Stimulated activated memory B cell treated with anti-CD40 and anti-IgM and Interleukin-4, amounts not matched to agents 10 μg/mL and 1 μg/mL and 100 μg/mL, for 72 hours (primary cell): ENCODE measurements at regions not wholly inside any gene's neighbourhood (a gene's known extent, or its start where the extent isn't known, plus 50 kb on each side); places are given as distances from the start of the nearest gene placed in this dataset.

Source experiments
- ATAC-seq: fragments of 150-1000 bp; cut with Tn5 transposase; 2 replicates; pipeline ENCODE4 v1.10.0; 2021
- H3K27ac Mint-ChIP-seq: one replicate; pipeline ENCODE4 v1.8.0; 2022; ENCODE audit warnings: mild to moderate bottlenecking, mixed read lengths
- H3K27me3 Mint-ChIP-seq: one replicate; pipeline ENCODE4 v1.8.0; 2022; ENCODE audit warnings: mixed read lengths
- H3K36me3 Mint-ChIP-seq: one replicate; pipeline ENCODE4 v1.8.0; 2022; ENCODE audit warnings: mixed read lengths
- H3K4me1 Mint-ChIP-seq: one replicate; pipeline ENCODE4 v1.8.0; 2022; ENCODE audit warnings: mixed read lengths
- H3K4me3 Mint-ChIP-seq: one replicate; pipeline ENCODE4 v1.8.0; 2022; ENCODE audit warnings: mild to moderate bottlenecking, moderate library complexity, mixed read lengths
- H3K9me3 Mint-ChIP-seq: one replicate; pipeline ENCODE4 v1.8.0; 2022; ENCODE audit warnings: mixed read lengths

DNA sequence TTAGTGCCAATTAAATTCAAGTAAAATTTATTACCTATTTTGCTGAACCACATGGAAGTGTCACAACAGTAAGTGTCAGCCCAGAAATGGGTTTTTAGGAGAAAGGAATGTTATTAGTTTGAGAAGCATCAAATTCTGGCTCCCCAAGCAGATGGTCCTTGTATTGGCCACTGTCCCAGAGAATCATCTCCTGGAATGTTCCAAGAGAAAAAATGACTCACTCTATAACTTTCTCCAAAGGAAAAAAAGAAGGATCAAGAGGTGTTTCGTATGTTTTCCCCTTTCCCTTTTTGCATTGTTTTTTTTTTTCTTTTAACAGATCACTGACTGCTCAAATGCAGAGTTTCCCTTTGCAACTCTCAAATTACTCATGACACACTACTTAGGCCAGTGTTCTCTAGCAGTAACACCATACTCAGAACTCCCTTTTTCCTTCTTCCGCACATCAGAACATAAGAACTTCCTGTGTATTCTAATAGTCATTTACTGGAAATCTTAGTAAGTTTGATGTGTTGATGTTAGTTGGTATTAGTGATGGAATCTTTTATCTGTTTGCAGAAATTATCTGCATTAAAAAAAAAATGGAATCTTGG, 390.3 kb downstream of the GPD2 start:
- H3K27me3 Mint-ChIP-seq = no peaks in the 10 kb centered on the region
- H3K27ac Mint-ChIP-seq = no peak overlapping the region
- no peak overlapping the region for H3K4me3 Mint-ChIP-seq
- ATAC-seq = no peak
- no peaks in the 10 kb centered on the region for H3K36me3 Mint-ChIP-seq
- H3K9me3 Mint-ChIP-seq = peaks cover 5% of the 10 kb centered on the region
- no peaks in the 10 kb centered on the region for H3K4me1 Mint-ChIP-seq

DNA sequence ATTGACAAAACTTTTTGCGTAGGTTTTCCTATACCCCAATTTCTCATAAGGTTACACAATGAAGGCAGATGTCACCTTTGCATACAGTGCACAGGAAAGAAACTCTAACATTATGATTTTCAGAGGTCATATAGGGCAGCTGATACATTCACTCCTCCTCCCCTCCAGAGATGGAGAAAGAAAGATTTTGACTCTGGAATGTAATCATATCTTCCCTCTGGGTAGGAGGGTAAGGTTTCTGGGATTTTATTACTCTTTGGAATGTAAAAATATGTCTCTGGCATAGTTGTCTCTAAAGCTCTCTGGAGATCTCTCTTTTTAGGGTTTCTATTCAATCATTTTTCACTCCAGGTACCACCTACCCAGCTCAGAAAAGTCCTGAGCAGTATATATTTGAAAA, 398.3 kb downstream of the GPD2 start:
- H3K27me3 Mint-ChIP-seq = no peaks in the 10 kb centered on the region
- H3K4me1 Mint-ChIP-seq = no peaks in the 10 kb centered on the region
- H3K9me3 Mint-ChIP-seq = no peaks in the 10 kb centered on the region
- H3K4me3 Mint-ChIP-seq = no peak overlapping the region
- ATAC-seq = no peak
- no peak overlapping the region for H3K27ac Mint-ChIP-seq
- H3K36me3 Mint-ChIP-seq = no peaks in the 10 kb centered on the region

DNA sequence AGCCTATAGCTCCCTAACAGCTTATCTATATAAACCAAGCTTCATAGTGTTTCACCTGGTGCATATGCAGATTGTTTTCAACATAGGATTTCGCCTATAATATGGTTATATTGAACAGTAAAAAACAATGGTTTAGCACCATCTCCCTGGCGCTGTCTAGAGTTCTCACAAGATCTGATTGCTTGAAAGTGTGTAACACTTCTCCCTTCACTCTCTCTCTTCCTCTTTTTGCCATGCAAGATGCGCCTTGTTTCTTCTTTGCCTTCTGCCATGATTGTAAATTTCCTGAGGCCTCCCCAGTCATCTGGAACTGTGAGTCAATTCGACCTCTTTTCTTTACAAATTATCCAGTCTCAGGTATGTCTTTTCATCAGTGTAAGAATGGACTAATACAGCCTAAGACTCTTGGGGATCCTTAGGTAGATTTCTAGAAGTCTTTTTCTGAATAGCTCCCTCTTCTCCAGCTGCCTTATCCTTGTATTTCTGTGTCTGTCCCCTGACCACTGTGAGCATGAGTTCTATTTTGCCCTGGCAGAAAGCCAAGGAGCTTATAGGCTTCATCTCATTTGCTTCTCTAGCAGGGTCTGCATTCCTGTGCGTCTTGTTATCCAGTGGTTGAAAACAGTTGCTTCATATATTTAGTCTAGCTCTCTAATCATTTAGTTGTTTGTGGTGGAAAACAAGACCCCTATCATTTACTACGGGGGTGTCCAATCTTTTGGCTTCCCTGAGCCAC, 401.6 kb downstream of the GPD2 start:
- ATAC-seq = no peak
- Mint-ChIP-seq H3K4me3 (no peak overlapping the region), H3K4me1 (no peaks in the 10 kb centered on the region), H3K27me3 (no peaks in the 10 kb centered on the region), H3K27ac (no peak overlapping the region), H3K9me3 (no peaks in the 10 kb centered on the region), H3K36me3 (no peaks in the 10 kb centered on the region)

DNA sequence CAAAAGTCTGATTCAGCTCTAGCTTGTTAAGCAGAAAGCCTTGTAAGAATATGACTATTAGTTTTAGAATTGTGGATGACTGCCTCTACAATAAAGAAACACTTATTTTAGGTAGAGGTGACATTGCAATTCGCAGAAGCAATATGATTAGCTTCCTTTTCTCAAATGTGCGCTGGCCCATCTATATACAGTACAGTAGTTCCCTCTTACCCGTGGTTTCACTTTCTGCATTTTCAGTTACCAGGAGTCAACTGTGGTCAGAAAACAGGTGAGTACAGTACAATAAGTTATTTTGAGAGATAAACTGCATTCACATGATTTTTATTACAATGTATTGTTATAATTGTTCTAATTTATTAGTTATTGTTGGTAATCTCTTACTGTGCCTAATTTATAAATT, 405.1 kb downstream of the GPD2 start:
- no peak for ATAC-seq
- no peak overlapping the region for H3K27ac Mint-ChIP-seq
- no peaks in the 10 kb centered on the region for H3K27me3 Mint-ChIP-seq
- no peaks in the 10 kb centered on the region for H3K9me3 Mint-ChIP-seq
- H3K4me1 Mint-ChIP-seq = no peaks in the 10 kb centered on the region
- no peak overlapping the region for H3K4me3 Mint-ChIP-seq
- H3K36me3 Mint-ChIP-seq = no peaks in the 10 kb centered on the region

DNA sequence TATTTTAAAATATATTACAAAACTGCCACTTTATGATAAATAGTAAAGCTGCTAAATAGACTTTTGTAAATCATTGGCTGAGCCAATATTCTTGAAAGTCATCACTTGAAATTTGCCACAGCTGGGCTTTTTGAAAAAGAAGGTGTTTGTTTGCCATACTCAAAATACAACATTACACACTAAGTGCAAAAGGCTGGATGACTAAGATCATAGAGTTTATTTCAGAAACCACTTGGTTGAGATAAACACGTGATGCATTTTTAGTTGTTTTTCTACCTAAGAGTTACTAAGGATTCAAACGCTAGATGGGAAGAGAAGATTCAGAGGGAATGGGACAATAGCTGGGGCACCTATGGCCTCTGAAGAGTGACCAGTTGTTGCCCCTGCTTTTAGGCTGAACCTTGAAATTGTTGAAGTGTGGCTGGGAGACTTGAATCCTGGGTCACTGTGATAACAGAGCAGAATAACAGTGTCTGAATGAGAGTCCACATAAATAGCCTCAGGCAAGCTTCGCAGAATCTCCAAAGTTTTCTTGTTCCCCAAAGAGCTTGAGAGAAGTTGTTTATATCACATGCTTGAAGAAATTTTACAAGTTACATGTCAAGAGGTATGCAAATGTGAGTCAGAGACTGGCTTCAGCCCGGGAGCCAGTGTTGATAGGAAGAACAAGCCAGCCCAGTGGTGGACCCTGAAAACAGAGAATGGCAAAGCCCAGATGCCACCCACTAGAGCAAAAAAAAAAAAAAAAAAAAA, 409.8 kb downstream of the GPD2 start:
- Mint-ChIP-seq H3K27ac (no peak overlapping the region), H3K4me3 (no peak overlapping the region)

DNA sequence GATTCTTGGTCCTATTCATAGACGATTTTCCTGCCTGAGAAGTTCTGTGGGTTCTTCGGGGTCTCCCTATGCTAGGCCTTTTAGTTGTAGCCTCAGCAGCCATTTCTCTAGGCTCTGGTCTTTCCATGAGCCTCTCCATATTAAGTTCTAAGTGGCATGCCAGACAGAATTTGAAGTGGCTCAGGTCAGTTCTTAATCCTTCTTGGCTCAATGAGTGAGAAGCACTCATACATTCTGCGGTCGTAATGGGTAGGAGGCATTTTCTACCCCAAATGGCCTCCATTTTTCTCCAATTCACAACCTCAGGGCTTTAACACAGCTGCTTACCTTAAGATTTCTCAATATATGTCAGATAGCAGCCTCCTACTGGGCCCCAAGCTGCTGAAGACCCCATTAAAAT, 405.3 kb upstream of the GALNT5 start:
- Mint-ChIP-seq H3K27me3 (no peaks in the 10 kb centered on the region), H3K27ac (no peak overlapping the region), H3K4me3 (no peak overlapping the region), H3K9me3 (peaks cover 3% of the 10 kb centered on the region), H3K4me1 (no peaks in the 10 kb centered on the region), H3K36me3 (no peaks in the 10 kb centered on the region)
- no peak for ATAC-seq

More for the DNA sequence above, 409.8 kb downstream of the GPD2 start:
- ATAC-seq = no peak
- Mint-ChIP-seq H3K27me3 (no peaks in the 10 kb centered on the region), H3K9me3 (no peaks in the 10 kb centered on the region), H3K36me3 (no peaks in the 10 kb centered on the region), H3K4me1 (no peaks in the 10 kb centered on the region)

DNA sequence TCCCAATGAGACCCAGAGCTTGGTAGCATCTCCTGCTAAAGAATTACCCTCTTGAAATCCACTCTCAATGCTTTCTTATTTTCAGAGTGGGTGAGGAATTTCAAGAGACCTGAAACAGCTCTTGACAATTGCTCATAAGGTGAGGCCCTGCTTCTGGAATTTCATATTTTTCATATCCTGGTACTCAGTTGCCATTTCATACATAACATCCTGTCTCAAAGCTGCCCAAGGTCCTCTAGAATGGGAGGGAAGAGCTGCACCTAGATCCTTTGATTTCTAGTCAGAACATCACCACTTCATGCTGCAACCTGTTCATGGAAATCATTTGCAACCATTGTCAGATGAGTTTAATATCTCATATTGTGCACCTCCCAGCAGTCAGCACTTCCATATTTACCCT, 404.8 kb upstream of the GALNT5 start:
- no peaks in the 10 kb centered on the region for H3K36me3 Mint-ChIP-seq
- no peak for ATAC-seq
- no peak overlapping the region for H3K4me3 Mint-ChIP-seq
- H3K27ac Mint-ChIP-seq = no peak overlapping the region
- H3K4me1 Mint-ChIP-seq = no peaks in the 10 kb centered on the region
- peaks cover 3% of the 10 kb centered on the region for H3K9me3 Mint-ChIP-seq
- no peaks in the 10 kb centered on the region for H3K27me3 Mint-ChIP-seq

DNA sequence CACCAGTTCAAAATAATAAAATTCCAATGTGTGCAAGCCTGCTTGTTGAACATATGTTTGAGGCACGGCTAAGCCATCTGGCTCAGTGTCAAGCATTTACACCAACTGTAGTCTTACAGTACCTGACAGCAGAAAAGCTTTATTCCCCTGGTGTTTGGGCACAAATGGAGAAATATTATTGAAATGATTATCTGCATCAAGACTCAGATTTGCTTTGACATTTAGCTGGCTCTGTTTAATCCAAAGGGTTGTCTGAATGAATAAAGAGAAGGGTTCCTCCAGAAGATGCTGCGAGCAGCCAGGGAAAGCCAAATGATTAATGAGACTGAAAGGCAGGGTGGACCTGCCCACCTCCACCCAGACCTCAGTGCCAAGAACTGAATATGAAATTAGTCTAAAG, 393.2 kb upstream of the GALNT5 start:
- no peaks in the 10 kb centered on the region for H3K36me3 Mint-ChIP-seq
- no peak for ATAC-seq
- no peaks in the 10 kb centered on the region for H3K27me3 Mint-ChIP-seq
- no peak overlapping the region for H3K4me3 Mint-ChIP-seq
- H3K9me3 Mint-ChIP-seq = no peaks in the 10 kb centered on the region
- H3K4me1 Mint-ChIP-seq = no peaks in the 10 kb centered on the region
- no peak overlapping the region for H3K27ac Mint-ChIP-seq

DNA sequence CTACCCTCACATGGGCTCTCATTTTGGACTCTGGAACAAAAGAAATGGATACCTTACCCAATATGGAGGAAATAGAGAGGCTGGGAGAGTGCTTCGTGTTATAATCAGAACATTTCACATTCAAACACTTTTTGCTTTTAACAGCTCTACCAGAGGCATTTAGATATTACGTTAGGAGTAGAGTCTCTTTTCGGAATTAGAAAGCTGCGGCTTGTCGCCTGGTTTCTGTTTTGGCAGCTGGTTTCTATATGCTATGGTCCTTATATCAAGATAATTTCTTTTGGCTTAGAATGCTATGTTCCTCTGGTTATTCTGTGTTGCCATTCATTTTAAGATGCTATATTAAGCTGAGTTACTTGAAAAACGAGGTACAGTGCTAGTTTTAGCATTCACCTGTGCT, 392.8 kb upstream of the GALNT5 start:
- no peak overlapping the region for H3K4me3 Mint-ChIP-seq
- no peaks in the 10 kb centered on the region for H3K36me3 Mint-ChIP-seq
- H3K27ac Mint-ChIP-seq = no peak overlapping the region
- no peaks in the 10 kb centered on the region for H3K4me1 Mint-ChIP-seq
- no peaks in the 10 kb centered on the region for H3K27me3 Mint-ChIP-seq
- no peaks in the 10 kb centered on the region for H3K9me3 Mint-ChIP-seq
- ATAC-seq = no peak

DNA sequence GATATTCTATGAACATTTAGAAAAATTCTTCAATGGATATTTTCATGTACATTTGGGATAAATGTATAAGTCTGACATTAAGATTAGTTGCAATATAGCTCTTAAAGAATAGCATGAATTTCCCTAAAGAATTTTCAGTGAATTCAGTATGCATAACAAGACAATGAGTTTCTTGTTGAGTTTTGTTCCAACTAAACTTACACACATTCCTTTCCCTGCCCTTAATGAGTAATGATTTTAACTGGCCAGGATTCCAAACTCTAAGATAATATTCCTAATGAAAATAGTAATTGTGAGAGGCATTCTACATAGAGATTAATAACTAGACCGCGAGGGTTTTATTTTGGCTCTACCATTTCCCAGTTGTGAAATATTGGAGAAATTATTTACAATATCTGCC, 390.3 kb upstream of the GALNT5 start:
- Mint-ChIP-seq H3K36me3 (no peaks in the 10 kb centered on the region), H3K9me3 (no peaks in the 10 kb centered on the region), H3K4me1 (no peaks in the 10 kb centered on the region), H3K4me3 (no peak overlapping the region), H3K27ac (no peak overlapping the region), H3K27me3 (no peaks in the 10 kb centered on the region)
- no peak for ATAC-seq

DNA sequence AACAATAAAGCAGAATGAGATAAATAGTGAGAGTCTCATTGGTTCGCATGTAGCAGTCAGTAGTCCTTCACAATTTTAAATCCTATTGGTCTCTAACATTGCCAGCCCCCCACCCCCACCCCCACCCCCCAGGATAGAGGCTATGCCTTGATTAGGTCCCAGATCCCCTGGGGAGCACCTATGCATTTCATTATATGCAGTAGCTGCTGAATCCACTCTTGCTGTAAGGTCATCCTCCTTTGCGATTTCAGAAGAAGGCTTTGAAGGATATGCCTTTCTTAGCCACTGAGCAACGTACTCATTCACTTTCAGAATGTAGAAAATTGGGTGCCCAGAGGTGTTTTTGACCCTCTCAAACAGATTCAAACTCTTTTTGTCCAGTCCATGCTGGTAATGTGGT, 382.8 kb upstream of the GALNT5 start:
- H3K4me3 Mint-ChIP-seq = no peak overlapping the region
- no peak overlapping the region for H3K27ac Mint-ChIP-seq
- no peaks in the 10 kb centered on the region for H3K27me3 Mint-ChIP-seq
- H3K9me3 Mint-ChIP-seq = peaks cover 4% of the 10 kb centered on the region
- no peak for ATAC-seq
- no peaks in the 10 kb centered on the region for H3K4me1 Mint-ChIP-seq
- H3K36me3 Mint-ChIP-seq = no peaks in the 10 kb centered on the region

DNA sequence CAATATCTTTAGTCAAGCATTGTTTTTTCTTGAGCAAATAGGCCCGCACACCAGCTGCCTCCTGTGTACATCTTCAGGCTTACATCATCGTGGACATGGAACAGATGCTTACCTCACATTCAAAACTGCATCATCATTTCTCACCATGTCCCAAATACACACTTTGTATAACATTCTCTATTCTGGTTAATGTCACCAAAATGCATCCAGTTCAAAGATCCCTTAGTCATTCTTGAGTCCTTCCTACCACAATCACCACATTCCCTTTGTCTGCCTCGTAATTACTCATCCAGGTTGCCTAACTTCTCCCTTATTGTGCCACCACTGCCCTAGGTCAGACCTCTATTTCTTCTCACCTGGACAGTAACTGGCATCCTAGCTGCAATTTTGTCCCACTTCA, 373.7 kb upstream of the GALNT5 start:
- Mint-ChIP-seq H3K36me3 (no peaks in the 10 kb centered on the region), H3K9me3 (no peaks in the 10 kb centered on the region), H3K27ac (no peak overlapping the region), H3K4me3 (no peak overlapping the region), H3K27me3 (no peaks in the 10 kb centered on the region), H3K4me1 (no peaks in the 10 kb centered on the region)
- ATAC-seq = no peak

DNA sequence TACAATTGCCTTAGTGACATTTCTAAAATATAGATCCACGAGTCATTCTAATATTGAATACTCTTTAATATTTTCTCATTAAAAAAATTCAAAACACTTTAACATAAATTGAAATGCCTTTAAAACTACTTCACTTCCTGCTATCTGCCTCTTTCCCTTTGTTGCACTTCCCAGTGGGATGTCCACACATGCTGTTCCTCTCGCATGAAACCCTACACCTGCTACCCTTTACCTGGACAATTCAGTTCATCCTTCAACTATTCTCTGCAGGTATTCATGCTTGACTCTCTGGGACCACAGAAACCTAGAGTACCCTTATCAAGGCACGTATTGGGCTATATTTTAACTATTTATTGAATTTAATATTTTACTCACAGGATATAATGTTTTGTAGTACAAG, 373.3 kb upstream of the GALNT5 start:
- ATAC-seq = no peak
- H3K36me3 Mint-ChIP-seq = no peaks in the 10 kb centered on the region
- H3K4me3 Mint-ChIP-seq = no peak overlapping the region
- no peaks in the 10 kb centered on the region for H3K4me1 Mint-ChIP-seq
- H3K27ac Mint-ChIP-seq = no peak overlapping the region
- no peaks in the 10 kb centered on the region for H3K27me3 Mint-ChIP-seq
- no peaks in the 10 kb centered on the region for H3K9me3 Mint-ChIP-seq

DNA sequence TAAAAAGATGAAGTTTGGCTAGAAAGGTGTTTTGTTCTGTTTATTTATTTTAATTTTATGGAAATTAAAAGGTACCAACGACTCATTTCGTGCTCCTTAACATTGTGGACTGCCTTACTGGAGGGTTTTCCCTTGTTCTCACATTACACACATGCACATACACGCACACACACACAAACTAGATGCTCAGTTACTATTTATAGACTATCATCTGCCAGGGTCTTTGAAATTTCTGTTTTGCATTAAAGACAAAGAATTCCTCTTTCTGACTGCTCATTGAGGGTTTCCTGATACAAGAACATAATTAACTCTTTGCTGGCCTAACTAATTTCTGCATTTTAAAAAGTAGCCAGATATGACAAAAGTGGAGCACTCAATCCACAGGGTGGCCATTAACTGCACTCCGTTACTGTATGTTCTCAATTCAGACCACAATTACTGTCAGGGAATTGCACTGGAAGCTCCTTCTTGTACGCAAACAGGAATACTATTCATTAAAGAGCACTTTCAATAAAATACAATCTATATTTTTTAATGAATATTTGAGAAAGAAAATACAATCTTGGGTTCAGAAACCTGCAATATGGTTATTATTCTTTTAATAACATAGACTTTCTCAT, 366.9 kb upstream of the GALNT5 start:
- Mint-ChIP-seq H3K4me1 (no peaks in the 10 kb centered on the region), H3K4me3 (no peak overlapping the region)
- no peak for ATAC-seq

DNA sequence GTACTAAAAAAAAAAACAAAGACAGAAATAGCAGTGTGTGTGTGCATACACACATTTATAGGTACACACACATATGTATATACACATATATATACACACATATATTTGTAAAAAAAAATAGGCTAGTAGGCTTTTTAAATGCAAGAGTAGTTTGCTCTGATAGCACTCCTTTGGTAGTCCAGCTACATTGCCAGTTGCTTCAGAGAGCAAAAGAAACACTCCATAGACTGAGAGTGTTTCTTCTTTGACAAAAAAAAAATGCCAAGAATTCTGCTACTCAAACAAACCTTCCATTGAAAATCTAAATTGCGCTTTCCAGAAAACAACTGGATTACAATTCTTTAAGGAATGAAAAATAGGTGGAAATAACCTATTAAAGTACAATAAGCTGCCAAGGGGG, 365.9 kb upstream of the GALNT5 start:
- Mint-ChIP-seq H3K27me3 (peaks cover 5% of the 10 kb centered on the region), H3K4me1 (no peaks in the 10 kb centered on the region), H3K36me3 (no peaks in the 10 kb centered on the region), H3K9me3 (no peaks in the 10 kb centered on the region), H3K4me3 (no peak overlapping the region), H3K27ac (no peak overlapping the region)
- ATAC-seq = no peak

More for the DNA sequence above, 366.9 kb upstream of the GALNT5 start:
- Mint-ChIP-seq H3K36me3 (no peaks in the 10 kb centered on the region), H3K27me3 (peaks cover 5% of the 10 kb centered on the region), H3K27ac (no peak overlapping the region), H3K9me3 (no peaks in the 10 kb centered on the region)
